Suprapubic skin (tissue), 3 donors: ENCODE measurements at regions not wholly inside any gene's neighbourhood (a gene's known extent, or its start where the extent isn't known, plus 50 kb on each side); places are given as distances from the start of the nearest gene placed in this dataset.

ENCODE experiments used
- CTCF ChIP-seq, 2 donors: fragments of 200-600 bp in 1 of 2; fragments of 450-650 bp in 1 of 2; sonication (generic) in 1 of 2; IDR thresholded peaks; one replicate each; pipeline ENCODE4 v1.5.1; 2016 to 2019; ENCODE audit warnings: antibody characterized with exemption in 2 of 2, mild to moderate bottlenecking in 1 of 2, moderate library complexity in 1 of 2
- EP300 ChIP-seq: sonication (generic); formaldehyde crosslinking; IDR thresholded peaks from one replicate; pipeline ENCODE4 v1.6.1; 2017; ENCODE audit warnings: antibody characterized with exemption
- POLR2A ChIP-seq, 2 donors: fragments of 450-650 bp; IDR thresholded peaks; one replicate each; pipeline ENCODE4 v1.6.1; 2017; ENCODE audit warnings: antibody characterized with exemption in 2 of 2, mild to moderate bottlenecking in 2 of 2, moderate library complexity in 2 of 2

GRCh38 chr12:24695103-24695502 is 253.8 kb downstream of the BCAT1 start:
- TF ChIP-seq CTCF (IDR thresholded peaks at IDR 0.05) (no peak), EP300 (no peak), POLR2A (IDR thresholded peaks at IDR 0.05) (no peak)
